GM12875 (cell line): ENCODE measurements at regions not wholly inside any gene's neighbourhood (a gene's known extent, or its start where the extent isn't known, plus 50 kb on each side); places are given as distances from the start of the nearest gene placed in this dataset.
"Not testable (repeated sequence)": the region's sequence is repeated elsewhere in the genome, so short reads cannot be mapped to it uniquely, and the experiment has no call there.

ENCODE experiments used
- H3K4me3 ChIP-seq: one replicate; pipeline ENCODE4 v1.5.1; 2011; ENCODE audit warnings: low read depth, low read length, control low read depth
- TF ChIP-seq, protein P1 (sequence below): IDR thresholded peaks from 2 replicates; pipeline ENCODE4 v1.5.1; 2011; ENCODE audit warnings: low read depth, mild to moderate bottlenecking, control low read depth, inconsistent platforms, low read length, moderate library complexity, borderline replicate concordance; ENCODE audit not compliant: insufficient read depth

DNA sequence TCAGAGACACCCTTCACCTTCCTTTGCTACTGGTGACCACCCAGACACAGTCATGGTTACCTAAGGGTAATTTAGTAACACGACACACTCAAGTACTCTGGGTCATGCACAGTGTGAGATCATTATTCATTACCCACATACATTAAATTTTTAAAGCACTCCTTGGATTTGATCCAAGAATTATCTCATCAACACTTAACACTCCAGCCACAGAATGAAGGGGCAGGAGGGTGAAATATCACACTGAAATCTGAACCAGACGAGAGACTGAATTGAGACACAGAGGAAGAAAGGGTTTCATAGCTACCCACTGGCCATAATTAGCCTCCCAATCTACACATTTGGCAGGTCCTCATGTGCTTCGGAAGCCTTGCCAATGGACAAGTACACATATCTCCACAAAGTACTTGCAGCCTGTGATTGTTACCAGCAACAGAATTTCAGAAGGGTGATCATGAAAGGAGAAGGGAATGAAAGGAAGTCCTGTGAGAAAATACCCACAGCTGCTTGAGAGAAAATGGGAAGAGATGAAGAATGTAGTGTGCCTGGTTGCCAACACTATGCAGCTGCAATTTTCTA lies 189.3 kb downstream of the POLR1F start:
- no peak overlapping the region for H3K4me3 ChIP-seq
- TF ChIP-seq, protein P1, sequence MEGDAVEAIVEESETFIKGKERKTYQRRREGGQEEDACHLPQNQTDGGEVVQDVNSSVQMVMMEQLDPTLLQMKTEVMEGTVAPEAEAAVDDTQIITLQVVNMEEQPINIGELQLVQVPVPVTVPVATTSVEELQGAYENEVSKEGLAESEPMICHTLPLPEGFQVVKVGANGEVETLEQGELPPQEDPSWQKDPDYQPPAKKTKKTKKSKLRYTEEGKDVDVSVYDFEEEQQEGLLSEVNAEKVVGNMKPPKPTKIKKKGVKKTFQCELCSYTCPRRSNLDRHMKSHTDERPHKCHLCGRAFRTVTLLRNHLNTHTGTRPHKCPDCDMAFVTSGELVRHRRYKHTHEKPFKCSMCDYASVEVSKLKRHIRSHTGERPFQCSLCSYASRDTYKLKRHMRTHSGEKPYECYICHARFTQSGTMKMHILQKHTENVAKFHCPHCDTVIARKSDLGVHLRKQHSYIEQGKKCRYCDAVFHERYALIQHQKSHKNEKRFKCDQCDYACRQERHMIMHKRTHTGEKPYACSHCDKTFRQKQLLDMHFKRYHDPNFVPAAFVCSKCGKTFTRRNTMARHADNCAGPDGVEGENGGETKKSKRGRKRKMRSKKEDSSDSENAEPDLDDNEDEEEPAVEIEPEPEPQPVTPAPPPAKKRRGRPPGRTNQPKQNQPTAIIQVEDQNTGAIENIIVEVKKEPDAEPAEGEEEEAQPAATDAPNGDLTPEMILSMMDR = no peak

DNA sequence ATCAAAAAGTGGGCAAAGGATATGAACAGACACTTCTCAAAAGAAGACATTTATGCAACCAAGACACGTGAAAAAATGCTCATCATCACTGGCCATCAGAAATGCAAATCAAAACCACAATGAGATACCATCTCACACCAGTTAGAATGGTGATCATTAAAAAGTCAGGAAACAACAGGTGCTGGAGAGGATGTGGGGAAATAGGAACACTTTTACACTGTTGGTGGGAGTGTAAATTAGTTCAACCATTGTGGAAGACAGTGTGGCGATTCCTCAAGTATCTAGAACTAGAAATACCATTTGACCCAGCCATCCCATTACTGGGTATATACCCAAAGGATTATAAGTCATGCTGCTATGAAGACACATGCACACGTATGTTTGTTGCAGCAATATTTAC lies 191.3 kb downstream of the POLR1F start:
- not testable (repeated sequence) for H3K4me3 ChIP-seq

DNA sequence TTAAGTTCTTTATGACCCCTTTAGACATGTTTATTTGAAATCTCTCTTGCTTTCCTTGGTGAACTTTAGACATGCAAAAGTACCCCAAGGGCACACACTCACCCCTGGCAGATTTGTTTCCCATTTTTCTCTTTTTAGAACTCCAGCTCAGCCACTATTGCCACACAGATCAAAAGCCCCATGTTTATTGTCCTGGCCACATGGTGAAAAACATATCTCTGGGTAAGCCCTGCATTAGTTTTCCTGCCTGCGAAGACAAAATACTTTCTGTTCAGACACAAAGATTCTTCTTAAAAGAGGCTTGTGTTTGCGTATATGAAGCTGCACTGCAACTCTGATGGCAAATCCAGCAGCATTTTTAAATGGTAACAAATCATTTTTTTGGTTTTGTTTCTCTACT lies 200.0 kb downstream of the POLR1F start:
- TF ChIP-seq, protein P1 = no peak
- H3K4me3 ChIP-seq = no peak overlapping the region

DNA sequence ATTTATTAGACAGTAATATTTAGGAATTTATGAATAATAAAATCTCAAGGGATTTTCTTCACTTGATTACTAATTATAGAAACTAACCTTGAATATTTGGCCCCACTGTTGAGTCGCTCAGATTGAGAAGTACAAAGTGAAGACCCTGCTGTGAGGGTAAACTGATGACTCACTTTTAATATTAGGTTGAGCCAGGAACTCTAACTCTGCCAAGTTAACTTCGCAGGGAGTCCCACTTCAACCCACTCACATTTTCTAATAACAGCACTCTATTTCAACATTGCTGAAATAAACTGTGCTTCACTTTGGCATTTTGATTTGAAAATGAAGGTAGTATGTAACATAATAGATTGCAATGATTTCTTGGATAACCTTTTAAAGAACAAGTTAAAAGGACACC lies 200.7 kb downstream of the POLR1F start:
- no peak overlapping the region for H3K4me3 ChIP-seq
- TF ChIP-seq, protein P1 = no peak

DNA sequence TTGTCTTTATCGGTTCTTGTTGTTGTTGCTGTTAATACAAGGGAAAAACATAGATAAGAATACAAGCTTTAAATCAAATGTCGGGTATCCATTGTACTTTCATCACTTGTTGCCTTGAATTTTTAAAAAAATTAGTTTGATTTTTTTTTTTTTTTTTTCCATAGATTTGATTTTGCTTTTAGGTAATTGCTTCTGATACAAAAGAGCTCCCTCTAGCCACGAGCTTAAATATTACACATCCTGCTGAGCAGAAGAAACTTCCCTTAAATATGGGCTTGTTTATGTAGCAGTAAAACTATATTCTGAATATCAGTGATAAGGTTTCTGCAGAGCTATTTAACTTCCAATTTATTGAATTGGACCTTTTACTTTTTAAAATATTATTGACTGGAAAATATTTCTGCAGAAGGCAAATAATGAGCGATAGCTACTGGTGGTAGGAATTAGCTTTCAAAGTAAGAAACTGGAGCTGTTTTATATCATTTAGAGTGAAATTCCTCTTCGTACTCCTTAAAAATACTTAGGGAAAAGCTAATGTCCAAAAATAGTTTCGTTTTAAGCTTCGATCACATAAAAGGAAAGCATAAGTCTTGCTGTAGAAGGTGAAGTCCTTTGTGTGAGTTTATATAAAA lies 216.9 kb downstream of the POLR1F start:
- TF ChIP-seq, protein P1 = peak; percentile 39; the same call in 1 of the 2 replicates
- no peak overlapping the region for H3K4me3 ChIP-seq

DNA sequence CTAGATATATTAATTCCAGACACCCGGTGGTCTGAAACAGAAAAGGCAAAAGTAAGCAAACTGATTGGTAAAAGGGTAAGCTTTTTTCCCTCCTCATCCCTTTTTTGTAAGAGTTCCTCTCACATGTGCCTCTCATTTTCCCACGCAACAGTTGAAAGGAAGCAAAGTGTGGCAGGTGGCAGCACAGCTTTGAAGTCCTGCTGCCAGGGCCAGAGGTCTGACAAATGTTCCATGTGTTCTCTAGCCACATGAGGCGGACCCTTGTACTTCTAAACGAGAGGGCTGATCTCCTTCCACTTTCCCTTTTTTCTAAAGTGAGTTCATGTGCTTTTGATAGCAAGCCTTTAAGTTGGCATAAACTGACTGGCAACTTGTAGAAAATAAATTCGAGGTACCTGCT lies 217.5 kb downstream of the POLR1F start:
- TF ChIP-seq, protein P1 = no peak
- H3K4me3 ChIP-seq = no peak overlapping the region

DNA sequence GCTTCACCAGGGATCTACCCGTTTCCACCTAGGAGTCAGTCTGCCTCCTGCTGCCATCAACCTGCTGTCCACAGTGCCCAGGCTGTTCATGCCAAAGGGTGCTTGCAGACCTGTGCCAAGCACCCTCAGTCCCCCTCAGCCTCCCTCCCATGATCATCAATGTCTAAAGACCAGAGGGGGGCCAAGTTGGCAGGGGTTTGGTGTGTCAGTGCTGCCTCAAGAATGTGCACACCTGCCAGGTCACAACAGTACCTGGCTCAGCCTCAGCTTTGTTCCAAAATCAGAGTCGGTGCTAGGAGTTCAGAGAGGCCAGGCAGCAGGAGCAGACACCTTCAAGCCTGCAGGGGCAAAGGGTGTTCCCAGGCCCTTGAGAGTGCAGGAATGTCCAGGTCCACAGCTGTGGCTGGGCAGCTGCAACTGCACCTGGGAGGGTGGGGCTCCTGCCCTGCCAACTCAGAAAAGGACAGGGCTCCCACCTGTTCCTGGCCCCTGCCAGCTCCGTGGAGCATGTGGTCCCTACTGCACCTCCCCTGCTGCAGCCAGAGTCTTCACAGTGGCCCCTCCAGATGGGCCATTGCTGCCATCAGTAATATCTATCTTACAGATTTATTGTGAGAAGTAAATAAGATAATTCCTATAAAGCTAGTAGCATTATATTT lies 219.5 kb downstream of the POLR1F start:
- TF ChIP-seq, protein P1 = no peak
- H3K4me3 ChIP-seq = no peak overlapping the region

DNA sequence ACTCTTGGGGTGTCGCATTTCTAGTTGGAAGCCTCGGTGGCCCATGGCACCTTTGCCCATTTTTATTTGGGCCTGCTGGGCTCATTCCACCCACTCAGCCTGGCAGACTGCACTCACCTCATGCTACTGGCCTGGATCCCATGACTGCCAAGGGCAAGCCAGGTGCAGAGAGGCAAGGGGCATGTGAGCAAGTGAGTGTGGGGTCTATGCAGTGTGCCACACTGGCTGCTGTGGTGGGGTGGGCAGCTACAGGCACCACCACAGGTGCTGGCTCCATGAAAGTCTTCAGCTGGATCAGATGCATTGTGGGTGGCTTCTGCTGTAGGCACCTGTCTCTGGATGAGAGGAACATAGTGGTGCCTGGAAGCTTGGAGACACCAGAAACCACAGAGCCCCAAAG lies 220.8 kb downstream of the POLR1F start:
- TF ChIP-seq, protein P1 = no peak
- H3K4me3 ChIP-seq = no peak overlapping the region
